ENCODE measurements at regions not wholly inside any gene's neighbourhood (a gene's known extent, or its start where the extent isn't known, plus 50 kb on each side); places are given as distances from the start of the nearest gene placed in this dataset.
A peak's percentile ranks its signal among the peaks of the same experiment; 100 is the strongest.

GRCh38 chr6:151749341-151749740 lies 58.1 kb upstream of the ESR1 start:
- no peak overlapping the region for H3K4me2 ChIP-seq (ENCODE audit: low read length)
- H2BK5ac ChIP-seq (ENCODE audit: low read depth, low read length, poor library complexity): no peak overlapping the region
- H2BK12ac ChIP-seq (ENCODE audit: low read length): no peak overlapping the region
- H3K4me3 ChIP-seq (ENCODE audit: low read depth, low read length): no peak overlapping the region
- H2BK120ac ChIP-seq (ENCODE audit: insufficient read depth, low read length, poor library complexity): no peak overlapping the region
- H3K18ac ChIP-seq (ENCODE audit: low read length): no peak overlapping the region
- no peaks in the 10 kb centered on the region for H3K79me2 ChIP-seq (ENCODE audit: control insufficient read depth, insufficient read depth, low read length, poor library complexity)
- H3K9ac ChIP-seq (ENCODE audit: low read length): no peak overlapping the region
- no peaks in the 10 kb centered on the region for H3K27me3 ChIP-seq (ENCODE audit: insufficient read depth, low read length)
- no CpG with 5 or more reads among the region's 2 CpGs for WGBS (ENCODE audit: extremely low coverage, insufficient coverage, insufficient read length)
- no peaks in the 10 kb centered on the region for H3K4me1 ChIP-seq (ENCODE audit: control insufficient read depth in 1 of 2, insufficient read depth in 2 of 2, low read length in 2 of 2)
- no peak for DNase-seq
- no peak overlapping the region for H2AK5ac ChIP-seq (ENCODE audit: low read length)
- H4K91ac ChIP-seq (ENCODE audit: low read depth, low read length): no peak overlapping the region
- H3K36me3 ChIP-seq (ENCODE audit: control insufficient read depth in 1 of 2, insufficient read depth in 2 of 2, low read length in 2 of 2): no peaks in the 10 kb centered on the region
- H3K27ac ChIP-seq (ENCODE audit: low read depth, low read length): no peak overlapping the region
- no peaks in the 10 kb centered on the region for H3K79me1 ChIP-seq (ENCODE audit: low read length)
- H3K14ac ChIP-seq (ENCODE audit: low read length): no peak overlapping the region
- no peak overlapping the region for H3K23ac ChIP-seq (ENCODE audit: low read length)
- no peak overlapping the region for H2AFZ ChIP-seq (ENCODE audit: insufficient read depth, low read length, poor library complexity)
- no peak overlapping the region for H4K8ac ChIP-seq (ENCODE audit: low read depth, low read length)
- no peak overlapping the region for H3K4ac ChIP-seq (ENCODE audit: low read depth, low read length)
- no peaks in the 10 kb centered on the region for H3K9me3 ChIP-seq (ENCODE audit: insufficient read depth, low read depth, low read length)
- no peak overlapping the region for H4K12ac ChIP-seq (ENCODE audit: low read depth, low read length)

- Histone ChIP-seq H4K12ac (ENCODE audit: low read depth, low read length) (no peak overlapping the region), H2AFZ (ENCODE audit: insufficient read depth, low read length, poor library complexity) (no peak overlapping the region), H4K91ac (ENCODE audit: low read depth, low read length) (no peak overlapping the region), H2BK12ac (ENCODE audit: low read length) (no peak overlapping the region), H3K4ac (ENCODE audit: low read depth, low read length) (no peak overlapping the region), H3K18ac (ENCODE audit: low read length) (no peak overlapping the region), H3K79me2 (ENCODE audit: control insufficient read depth, insufficient read depth, low read length, poor library complexity) (no peaks in the 10 kb centered on the region), H3K4me3 (ENCODE audit: low read depth, low read length) (no peak overlapping the region), H3K23ac (ENCODE audit: low read length) (no peak overlapping the region), H3K4me2 (ENCODE audit: low read length) (no peak overlapping the region), H3K14ac (ENCODE audit: low read length) (no peak overlapping the region), H3K27ac (ENCODE audit: low read depth, low read length) (no peak overlapping the region), H4K8ac (ENCODE audit: low read depth, low read length) (no peak overlapping the region), H3K9ac (ENCODE audit: low read length) (no peak overlapping the region), H3K27me3 (ENCODE audit: insufficient read depth, low read length) (no peaks in the 10 kb centered on the region), H3K4me1 (ENCODE audit: control insufficient read depth in 1 of 2, insufficient read depth in 2 of 2, low read length in 2 of 2) (no peaks in the 10 kb centered on the region), H3K79me1 (ENCODE audit: low read length) (no peaks in the 10 kb centered on the region), H3K9me3 (ENCODE audit: insufficient read depth, low read depth, low read length) (no peaks in the 10 kb centered on the region), H2BK120ac (ENCODE audit: insufficient read depth, low read length, poor library complexity) (no peak overlapping the region), H3K36me3 (ENCODE audit: control insufficient read depth in 1 of 2, insufficient read depth in 2 of 2, low read length in 2 of 2) (no peaks in the 10 kb centered on the region), H2AK5ac (ENCODE audit: low read length) (no peak overlapping the region), H2BK5ac (ENCODE audit: low read depth, low read length, poor library complexity) (no peak overlapping the region)
- no CpG with 5 or more reads among the region's 4 CpGs for WGBS (ENCODE audit: extremely low coverage, insufficient coverage, insufficient read length)
- DNase-seq: peak in 1 of 2 donors; percentile 33
Measured at GRCh38 chr6:151753581-151753980, 53.9 kb upstream of the ESR1 start.

GRCh38 chr6:151757506-151757955 lies 50.0 kb upstream of the ESR1 start:
- H4K8ac ChIP-seq (ENCODE audit: low read depth, low read length): no peak overlapping the region
- WGBS (ENCODE audit: extremely low coverage, insufficient coverage, insufficient read length): no CpG with 5 or more reads among the region's 5 CpGs

More at GRCh38 chr6:151757506-151757955, 50.0 kb upstream of the ESR1 start:
- Histone ChIP-seq H2BK120ac (ENCODE audit: insufficient read depth, low read length, poor library complexity) (no peak overlapping the region), H3K27ac (ENCODE audit: low read depth, low read length) (no peak overlapping the region), H3K4me3 (ENCODE audit: low read depth, low read length) (no peak overlapping the region), H3K18ac (ENCODE audit: low read length) (no peak overlapping the region), H3K79me1 (ENCODE audit: low read length) (no peaks in the 10 kb centered on the region), H2BK12ac (ENCODE audit: low read length) (no peak overlapping the region), H3K4me1 (ENCODE audit: control insufficient read depth in 1 of 2, insufficient read depth in 2 of 2, low read length in 2 of 2) (no peaks in the 10 kb centered on the region), H3K27me3 (ENCODE audit: insufficient read depth, low read length) (no peaks in the 10 kb centered on the region), H3K9me3 (ENCODE audit: insufficient read depth, low read depth, low read length) (no peaks in the 10 kb centered on the region), H3K23ac (ENCODE audit: low read length) (no peak overlapping the region), H2AFZ (ENCODE audit: insufficient read depth, low read length, poor library complexity) (no peak overlapping the region), H3K36me3 (ENCODE audit: control insufficient read depth in 1 of 2, insufficient read depth in 2 of 2, low read length in 2 of 2) (no peaks in the 10 kb centered on the region), H2AK5ac (ENCODE audit: low read length) (no peak overlapping the region), H2BK5ac (ENCODE audit: low read depth, low read length, poor library complexity) (no peak overlapping the region), H3K4ac (ENCODE audit: low read depth, low read length) (no peak overlapping the region), H3K14ac (ENCODE audit: low read length) (no peak overlapping the region), H4K12ac (ENCODE audit: low read depth, low read length) (no peak overlapping the region), H3K9ac (ENCODE audit: low read length) (no peak overlapping the region), H3K79me2 (ENCODE audit: control insufficient read depth, insufficient read depth, low read length, poor library complexity) (no peaks in the 10 kb centered on the region), H4K91ac (ENCODE audit: low read depth, low read length) (no peak overlapping the region), H3K4me2 (ENCODE audit: low read length) (no peak overlapping the region)
- DNase-seq: no peak
